ENCODE measurements at regions not wholly inside any gene's neighbourhood (a gene's known extent, or its start where the extent isn't known, plus 50 kb on each side); places are given as distances from the start of the nearest gene placed in this dataset.

GRCh38 chr6:10140136-10140535, 274.7 kb downstream of the TFAP2A start:
- Histone ChIP-seq H2AK5ac (ENCODE audit: insufficient read length, low read length) (no peak overlapping the region), H3K23ac (ENCODE audit: insufficient read length, low read depth, low read length) (no peak overlapping the region)

More at GRCh38 chr6:10140136-10140535, 274.7 kb downstream of the TFAP2A start:
- no peak overlapping the region for H2BK120ac ChIP-seq (ENCODE audit: low read depth, low read length, poor library complexity, severe bottlenecking)
- H3K9me3 Mint-ChIP-seq = peaks cover under 1 to 5% of the 10 kb centered on the region in 2 experiments
- H3K9ac ChIP-seq (ENCODE audit: extremely low read depth, insufficient read length, low read length) = no peak overlapping the region
- no peaks in the 10 kb centered on the region for H3K27me3 ChIP-seq (ENCODE audit: insufficient read depth, low read length)
- H3K4me2 ChIP-seq (ENCODE audit: insufficient read depth, insufficient read length, low read length) = no peak overlapping the region
- H3K18ac ChIP-seq (ENCODE audit: insufficient read length, low read depth, low read length) = no peak overlapping the region
- no peaks in the 10 kb centered on the region for H3K23me2 ChIP-seq (ENCODE audit: insufficient read length, low read depth, low read length, poor library complexity, severe bottlenecking)
- no peaks in the 10 kb centered on the region for H3K79me2 ChIP-seq (ENCODE audit: insufficient read depth, low read length)
- H3K36me3 Mint-ChIP-seq (ENCODE audit: insufficient read depth in 1 of 3, low read depth in 3 of 3) = peaks cover 1 to 2% (median 1%) of the 10 kb centered on the region in 3 experiments; a peak in 4 of 7 replicates
- no peak overlapping the region for H3K4me3 Mint-ChIP-seq
- H3K4ac ChIP-seq (ENCODE audit: low read depth, low read length) = no peak overlapping the region
- no peak overlapping the region for H3K27ac ChIP-seq (ENCODE audit: insufficient read length, low read depth, low read length)
- no peak for DNase-seq
- no peaks in the 10 kb centered on the region for H4K20me1 ChIP-seq (ENCODE audit: control insufficient read depth, insufficient read depth, insufficient read length)
- H2BK5ac ChIP-seq (ENCODE audit: insufficient read length, low read length) = no peak overlapping the region
- no peak overlapping the region for H4K8ac ChIP-seq (replicated peaks; ENCODE audit: insufficient read length, low read depth, low read length)
- no peaks in the 10 kb centered on the region for H3K4me1 ChIP-seq (ENCODE audit: insufficient read depth, low read length)
- H2BK15ac ChIP-seq (ENCODE audit: low read depth, low read length) = no peak overlapping the region
- no peaks in the 10 kb centered on the region for H3K9me3 ChIP-seq (ENCODE audit: control insufficient read depth, low read depth, low read length)
- H4K91ac ChIP-seq (ENCODE audit: insufficient read length, low read depth, low read length) = no peak overlapping the region
- H3K27me3 Mint-ChIP-seq (ENCODE audit: low read depth) = no peaks in the 10 kb centered on the region
- no peak overlapping the region for H2BK20ac ChIP-seq (ENCODE audit: low read depth, low read length, poor library complexity, severe bottlenecking)
- WGBS (ENCODE audit: extremely low coverage, insufficient read length, low lambda C conversion rate) = no CpG with 5 or more reads among the region's 3 CpGs
- peaks cover 6 to 22% of the 10 kb centered on the region in 2 experiments for H3K4me1 Mint-ChIP-seq
- TF ChIP-seq CTCF (conservative IDR thresholded peaks at IDR 0.05) = no peak
- H3K79me1 ChIP-seq (ENCODE audit: insufficient read depth, low read depth, low read length, poor library complexity, severe bottlenecking) = no peaks in the 10 kb centered on the region
- H4K5ac ChIP-seq (ENCODE audit: insufficient read length, low read depth, low read length) = no peak overlapping the region
- peak overlapping the region; percentile 22 for H2AFZ ChIP-seq (ENCODE audit: low read length)
- H3K56ac ChIP-seq (ENCODE audit: insufficient read length, low read depth, low read length) = no peak overlapping the region
- no peak overlapping the region for H2BK12ac ChIP-seq (ENCODE audit: insufficient read length, low read depth, low read length)
- H3T11ph ChIP-seq (ENCODE audit: low read length) = no peak overlapping the region
- no peak overlapping the region for H3K14ac ChIP-seq (ENCODE audit: insufficient read depth, low read length)
- H3K27ac Mint-ChIP-seq = no peak overlapping the region

All from H9 (cell line).